Suppressor macrophage treated with lipopolysaccharide for 4 hours (primary cell): ENCODE measurements at regions not wholly inside any gene's neighbourhood (a gene's known extent, or its start where the extent isn't known, plus 50 kb on each side); places are given as distances from the start of the nearest gene placed in this dataset.

Experiments used
- DNase-seq: peaks from one replicate; pipeline ENCODE4 v3.0.0-alpha.2; 2020

GRCh38 chr2:226153553-226153952, 646.1 kb downstream of the IRS1 start:
- no peak for DNase-seq

- no peak for DNase-seq
Observed at GRCh38 chr2:226151157-226151556, 648.5 kb downstream of the IRS1 start.

- no peak for DNase-seq
Observed at GRCh38 chr2:226143091-226143490, 656.5 kb downstream of the IRS1 start.

GRCh38 chr2:226142463-226142862, 657.2 kb downstream of the IRS1 start:
- no peak for DNase-seq

- DNase-seq: no peak
Observed at GRCh38 chr2:226140594-226140993, 659.0 kb downstream of the IRS1 start.

GRCh38 chr2:226139759-226140158, 659.9 kb downstream of the IRS1 start:
- DNase-seq: peak; percentile 12

GRCh38 chr2:226137201-226137811, 662.3 kb downstream of the IRS1 start:
- DNase-seq: peak; percentile 55

- peak; percentile 54 for DNase-seq
Observed at GRCh38 chr2:226136739-226137138, 662.9 kb downstream of the IRS1 start.

GRCh38 chr2:226135861-226136548, 663.6 kb downstream of the IRS1 start:
- no peak for DNase-seq

GRCh38 chr2:226132323-226133215, 667.1 kb downstream of the IRS1 start:
- no peak for DNase-seq

GRCh38 chr2:226131299-226131784, 668.3 kb downstream of the IRS1 start:
- peak; percentile 17 for DNase-seq

- no peak for DNase-seq
Observed at GRCh38 chr2:226130192-226130591, 669.4 kb downstream of the IRS1 start.

- no peak for DNase-seq
Observed at GRCh38 chr2:226127682-226128081, 671.9 kb downstream of the IRS1 start.

- no peak for DNase-seq
Observed at GRCh38 chr2:226126104-226126503, 673.5 kb downstream of the IRS1 start.

- DNase-seq: no peak
Observed at GRCh38 chr2:226125176-226125883, 674.3 kb downstream of the IRS1 start.

GRCh38 chr2:226124548-226125011, 675.0 kb downstream of the IRS1 start:
- no peak for DNase-seq

- DNase-seq: no peak
Observed at GRCh38 chr2:226123300-226123699, 676.3 kb downstream of the IRS1 start.

GRCh38 chr2:226122041-226122440, 677.6 kb downstream of the IRS1 start:
- DNase-seq: peak; percentile 74

- DNase-seq: peak; percentile 41
Observed at GRCh38 chr2:226121046-226121738, 678.4 kb downstream of the IRS1 start.

- peak; percentile 93 for DNase-seq
Observed at GRCh38 chr2:226118471-226119429, 680.9 kb downstream of the IRS1 start.

- DNase-seq: no peak
Observed at GRCh38 chr2:226117510-226118065, 682.0 kb downstream of the IRS1 start.
